Thymus (tissue), 11 donors: ENCODE measurements at regions not wholly inside any gene's neighbourhood (a gene's known extent, or its start where the extent isn't known, plus 50 kb on each side); places are given as distances from the start of the nearest gene placed in this dataset.
"Not testable (repeated sequence)": the region's sequence is repeated elsewhere in the genome, so short reads cannot be mapped to it uniquely, and the experiment has no call there.

Experiments
- DNase-seq, 9 donors: peaks; one replicate each; pipeline ENCODE4 v3.0.0-alpha.2; 2013; ENCODE audit warnings: low spot score in 9 of 9, low read depth in 6 of 9, missing footprints in 1 of 9
- H3K27ac ChIP-seq, 2 donors: one replicate each; pipeline ENCODE4 v1.5.1; 2013; ENCODE audit warnings: control low read depth in 1 of 2, low read depth in 1 of 2, low read length in 1 of 2, mild to moderate bottlenecking in 1 of 2, moderate library complexity in 1 of 2
- H3K27me3 ChIP-seq, 2 donors: one replicate each; pipeline ENCODE4 v1.5.1; 2013; ENCODE audit warnings: low read length in 1 of 2; ENCODE audit not compliant: control insufficient read depth in 2 of 2, insufficient read depth in 1 of 2
- H3K36me3 ChIP-seq, 2 donors: one replicate each; pipeline ENCODE4 v1.5.1; 2013; ENCODE audit warnings: low read length in 1 of 2, mild to moderate bottlenecking in 1 of 2, moderate library complexity in 1 of 2; ENCODE audit not compliant: control insufficient read depth in 2 of 2, insufficient read depth in 2 of 2
- H3K4me1 ChIP-seq, 2 donors: one replicate each; pipeline ENCODE4 v1.5.1; 2013; ENCODE audit warnings: low read length in 2 of 2; ENCODE audit not compliant: control insufficient read depth in 2 of 2, insufficient read depth in 2 of 2
- H3K4me3 ChIP-seq, 2 donors: one replicate each; pipeline ENCODE4 v1.5.1; 2013; ENCODE audit warnings: low read length in 2 of 2, control low read depth in 1 of 2, mild to moderate bottlenecking in 1 of 2
- H3K9me3 ChIP-seq, 2 donors: one replicate each; pipeline ENCODE4 v1.5.1; 2013; ENCODE audit warnings: low read length in 1 of 2, mild to moderate bottlenecking in 1 of 2; ENCODE audit not compliant: control insufficient read depth in 2 of 2, insufficient read depth in 1 of 2
- WGBS: extraction: QIAGEN DNeasy Blood & Tissue Kit; methylation state at CpG from one replicate; pipeline ENCODE4 v1.1.7; 2013; 5-methylcytosine and 5-hydroxymethylcytosine counted together
- donor health status: healthy.

DNA sequence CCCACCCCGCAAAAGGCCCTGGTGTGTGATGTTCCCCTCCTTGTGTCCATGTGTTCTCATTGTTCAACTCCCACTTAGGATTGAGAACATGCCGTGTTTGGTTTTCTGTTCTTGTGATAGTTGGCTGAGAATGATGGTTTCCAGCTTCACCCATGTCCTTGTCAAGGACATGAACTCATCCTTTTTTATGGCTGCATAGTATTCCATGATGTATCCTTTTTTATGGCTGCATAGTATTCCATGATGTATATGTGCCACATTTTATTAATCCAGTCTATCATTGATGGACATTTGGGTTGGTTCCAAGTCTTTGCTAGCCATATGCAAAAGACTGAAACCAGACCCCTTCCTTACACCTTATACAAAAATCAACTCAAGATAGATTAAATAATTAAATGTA lies 95.0 kb downstream of the ATOH1 start:
- not testable (repeated sequence) for H3K4me1 ChIP-seq, H3K27me3 ChIP-seq, H3K9me3 ChIP-seq, H3K36me3 ChIP-seq, H3K27ac ChIP-seq, DNase-seq, H3K4me3 ChIP-seq
- 94% methylated on average over 2 of the region's 2 CpGs for WGBS

GRCh38 chr4:93947286-93947685 lies 118.7 kb downstream of the ATOH1 start:
- H3K4me1 ChIP-seq, result no peaks in the 10 kb centered on the region
- no peak overlapping the region for H3K27ac ChIP-seq
- H3K36me3 ChIP-seq, result no peaks in the 10 kb centered on the region
- no peak overlapping the region for H3K4me3 ChIP-seq
- no peaks in the 10 kb centered on the region for H3K9me3 ChIP-seq
- DNase-seq, result no peak
- H3K27me3 ChIP-seq, result no peaks in the 10 kb centered on the region

GRCh38 chr4:93950239-93950638 lies 121.7 kb downstream of the ATOH1 start:
- not testable (repeated sequence) for H3K27ac ChIP-seq, DNase-seq, H3K4me1 ChIP-seq, H3K27me3 ChIP-seq, H3K4me3 ChIP-seq, H3K9me3 ChIP-seq, H3K36me3 ChIP-seq
- 97% methylated on average over 4 of the region's 4 CpGs for WGBS

GRCh38 chr4:93957186-93957585 lies 128.6 kb downstream of the ATOH1 start:
- no peak for DNase-seq
- 97% methylated on average over 1 of the region's 1 CpG for WGBS

GRCh38 chr4:93960450-93960849 lies 131.9 kb downstream of the ATOH1 start:
- no peak for DNase-seq
- Histone ChIP-seq H3K27me3 (no peaks in the 10 kb centered on the region), H3K4me3 (no peak overlapping the region), H3K9me3 (no peaks in the 10 kb centered on the region), H3K36me3 (no peaks in the 10 kb centered on the region), H3K27ac (no peak overlapping the region), H3K4me1 (no peaks in the 10 kb centered on the region)

More at GRCh38 chr4:93957186-93957585, 128.6 kb downstream of the ATOH1 start:
- Histone ChIP-seq H3K4me1 (no peaks in the 10 kb centered on the region), H3K27ac (no peak overlapping the region), H3K36me3 (no peaks in the 10 kb centered on the region), H3K27me3 (no peaks in the 10 kb centered on the region), H3K9me3 (no peaks in the 10 kb centered on the region), H3K4me3 (no peak overlapping the region)

GRCh38 chr4:93960916-93961315 lies 132.4 kb downstream of the ATOH1 start:
- Histone ChIP-seq H3K4me1 (no peaks in the 10 kb centered on the region), H3K4me3 (no peak overlapping the region), H3K27ac (no peak overlapping the region), H3K9me3 (no peaks in the 10 kb centered on the region), H3K36me3 (no peaks in the 10 kb centered on the region), H3K27me3 (no peaks in the 10 kb centered on the region)
- WGBS, result 90% methylated on average over 3 of the region's 3 CpGs
- DNase-seq, result no peak

GRCh38 chr4:93981594-93981993 lies 153.0 kb downstream of the ATOH1 start:
- 76% methylated on average over 6 of the region's 6 CpGs for WGBS
- no peak overlapping the region for H3K27ac ChIP-seq
- no peak for DNase-seq
- H3K27me3 ChIP-seq, result no peaks in the 10 kb centered on the region
- H3K9me3 ChIP-seq, result peaks cover 0 to 3% of the 10 kb centered on the region in 2 donors
- no peaks in the 10 kb centered on the region for H3K36me3 ChIP-seq
- no peak overlapping the region for H3K4me3 ChIP-seq
- H3K4me1 ChIP-seq, result no peaks in the 10 kb centered on the region

- Histone ChIP-seq H3K4me3 (no peak overlapping the region), H3K27me3 (no peaks in the 10 kb centered on the region), H3K9me3 (peaks cover 0 to 3% of the 10 kb centered on the region in 2 donors), H3K27ac (no peak overlapping the region), H3K4me1 (no peaks in the 10 kb centered on the region), H3K36me3 (no peaks in the 10 kb centered on the region)
- DNase-seq, result no peak
- 91% methylated on average over 1 of the region's 1 CpG for WGBS
Observed at GRCh38 chr4:93982255-93982654, 153.7 kb downstream of the ATOH1 start.

DNA sequence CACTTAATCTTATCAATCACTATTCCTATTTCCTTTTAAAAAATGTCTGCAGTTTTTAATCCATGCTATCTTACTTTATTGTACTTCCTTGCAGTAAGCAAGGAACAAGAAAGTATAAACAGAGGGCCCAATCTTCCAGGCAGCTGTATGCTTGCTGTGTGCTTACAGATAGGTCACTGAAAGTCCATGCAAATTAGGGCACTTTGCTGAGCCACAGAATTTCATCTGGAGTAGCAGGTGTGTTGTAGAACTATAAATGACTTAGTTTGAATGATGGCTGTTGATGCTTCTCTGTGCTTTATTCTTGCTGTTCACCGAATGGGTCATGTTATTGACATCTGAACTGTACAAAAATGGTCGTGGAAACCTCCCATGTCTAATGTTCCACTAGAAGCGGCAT lies 154.6 kb downstream of the ATOH1 start:
- Histone ChIP-seq H3K36me3 (no peaks in the 10 kb centered on the region), H3K9me3 (no peaks in the 10 kb centered on the region), H3K27me3 (no peaks in the 10 kb centered on the region), H3K4me3 (no peak overlapping the region), H3K4me1 (no peaks in the 10 kb centered on the region), H3K27ac (no peak overlapping the region)
- WGBS, result 94% methylated on average over 3 of the region's 3 CpGs
- DNase-seq, result no peak
